Amniotic stem cell (primary cell): ENCODE measurements at regions not wholly inside any gene's neighbourhood (a gene's known extent, or its start where the extent isn't known, plus 50 kb on each side); places are given as distances from the start of the nearest gene placed in this dataset.
"Not testable (repeated sequence)": the region's sequence is repeated elsewhere in the genome, so short reads cannot be mapped to it uniquely, and the experiment has no call there.

Experiments used
- DNase-seq: peaks from one replicate; lab custom pipeline; 2025; lab: John Stamatoyannopoulos, UW

GRCh38 chr3:162721736-162722135 lies 1225.1 kb downstream of the OTOL1 start:
- no peak for DNase-seq

- no peak for DNase-seq
These were observed 1225.7 kb downstream of the OTOL1 start for GRCh38 chr3:162722337-162722736.

GRCh38 chr3:162722796-162723195 lies 1226.2 kb downstream of the OTOL1 start:
- not testable (repeated sequence) for DNase-seq

- no peak for DNase-seq
These were observed 1233.1 kb downstream of the OTOL1 start for GRCh38 chr3:162729686-162730085.

- DNase-seq, result not testable (repeated sequence)
These were observed 1235.4 kb downstream of the OTOL1 start for GRCh38 chr3:162731961-162732360.

GRCh38 chr3:162738784-162739183 lies 1242.2 kb downstream of the OTOL1 start:
- DNase-seq, result no peak

- no peak for DNase-seq
These were observed 1244.5 kb downstream of the OTOL1 start for GRCh38 chr3:162740941-162741596.

GRCh38 chr3:162742159-162742717 lies 1245.6 kb downstream of the OTOL1 start:
- no peak for DNase-seq

- DNase-seq, result no peak
These were observed 1246.5 kb downstream of the OTOL1 start for GRCh38 chr3:162743091-162743490.

GRCh38 chr3:162760789-162761188 lies 1264.2 kb downstream of the OTOL1 start:
- no peak for DNase-seq

GRCh38 chr3:162764051-162764807 lies 1267.6 kb downstream of the OTOL1 start:
- DNase-seq, result no peak

GRCh38 chr3:162764808-162765071 lies 1268.1 kb downstream of the OTOL1 start:
- DNase-seq, result no peak

- no peak for DNase-seq
These were observed 1268.9 kb downstream of the OTOL1 start for GRCh38 chr3:162765524-162765923.

- peak; percentile 6 for DNase-seq
These were observed 1273.0 kb downstream of the OTOL1 start for GRCh38 chr3:162769564-162769963.

- no peak for DNase-seq
These were observed 1273.9 kb downstream of the OTOL1 start for GRCh38 chr3:162770551-162770950.

- no peak for DNase-seq
These were observed 1278.0 kb downstream of the OTOL1 start for GRCh38 chr3:162774613-162775100.

- DNase-seq, result no peak
These were observed 1279.5 kb downstream of the OTOL1 start for GRCh38 chr3:162776148-162776547.

GRCh38 chr3:162777118-162777517 lies 1280.5 kb downstream of the OTOL1 start:
- DNase-seq, result no peak

- DNase-seq, result no peak
These were observed 1283.7 kb downstream of the OTOL1 start for GRCh38 chr3:162780313-162780712.

- DNase-seq, result no peak
These were observed 1303.3 kb downstream of the OTOL1 start for GRCh38 chr3:162799910-162800309.

- no peak for DNase-seq
These were observed 1305.8 kb downstream of the OTOL1 start for GRCh38 chr3:162802228-162802965.

GRCh38 chr3:162810776-162811175 lies 1314.2 kb downstream of the OTOL1 start:
- DNase-seq, result no peak
